ENCODE measurements at regions not wholly inside any gene's neighbourhood (a gene's known extent, or its start where the extent isn't known, plus 50 kb on each side); places are given as distances from the start of the nearest gene placed in this dataset.

DNA sequence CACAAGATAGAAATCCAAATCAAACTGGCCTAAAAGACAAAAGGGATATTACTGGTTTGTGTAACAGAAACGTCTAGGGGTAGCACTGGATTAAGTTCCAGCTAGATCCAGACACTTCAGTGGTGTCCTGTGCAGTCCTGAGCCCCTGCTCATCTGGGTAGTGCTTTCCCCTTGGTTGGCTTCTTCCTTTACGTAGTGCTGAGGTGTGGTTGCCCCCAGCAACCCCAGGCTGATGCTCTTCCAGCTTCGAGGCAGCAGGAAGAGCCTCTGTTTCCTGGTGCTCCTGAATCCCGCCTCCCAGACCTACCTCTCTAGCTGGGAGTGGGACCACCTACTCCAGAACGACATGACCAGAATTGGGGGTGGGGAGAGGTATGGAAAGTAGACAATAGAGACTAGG, 166.1 kb upstream of the ADRA1B start:
- no peak for DNase-seq (ENCODE audit: low read depth, low spot score)

DNA sequence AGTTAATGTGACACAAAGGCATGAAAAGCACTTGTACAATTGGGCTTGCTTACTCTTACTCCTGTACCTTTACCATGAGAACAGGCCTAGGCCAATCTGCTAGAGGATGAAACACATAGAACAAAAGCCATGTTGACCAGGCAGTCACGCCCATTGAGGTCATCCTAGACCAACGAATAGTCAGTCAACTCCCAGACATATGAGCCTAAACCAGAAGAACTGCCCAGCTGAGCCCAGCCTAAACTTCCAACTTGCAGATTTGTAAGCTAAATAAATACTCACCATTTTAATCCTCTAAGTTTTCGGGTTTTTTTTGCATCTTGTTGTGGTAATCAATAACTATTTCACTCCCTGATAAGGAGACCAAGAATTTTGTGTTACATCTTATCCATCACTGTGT, 164.8 kb upstream of the ADRA1B start:
- DNase-seq (ENCODE audit: low read depth, low spot score): no peak

DNA sequence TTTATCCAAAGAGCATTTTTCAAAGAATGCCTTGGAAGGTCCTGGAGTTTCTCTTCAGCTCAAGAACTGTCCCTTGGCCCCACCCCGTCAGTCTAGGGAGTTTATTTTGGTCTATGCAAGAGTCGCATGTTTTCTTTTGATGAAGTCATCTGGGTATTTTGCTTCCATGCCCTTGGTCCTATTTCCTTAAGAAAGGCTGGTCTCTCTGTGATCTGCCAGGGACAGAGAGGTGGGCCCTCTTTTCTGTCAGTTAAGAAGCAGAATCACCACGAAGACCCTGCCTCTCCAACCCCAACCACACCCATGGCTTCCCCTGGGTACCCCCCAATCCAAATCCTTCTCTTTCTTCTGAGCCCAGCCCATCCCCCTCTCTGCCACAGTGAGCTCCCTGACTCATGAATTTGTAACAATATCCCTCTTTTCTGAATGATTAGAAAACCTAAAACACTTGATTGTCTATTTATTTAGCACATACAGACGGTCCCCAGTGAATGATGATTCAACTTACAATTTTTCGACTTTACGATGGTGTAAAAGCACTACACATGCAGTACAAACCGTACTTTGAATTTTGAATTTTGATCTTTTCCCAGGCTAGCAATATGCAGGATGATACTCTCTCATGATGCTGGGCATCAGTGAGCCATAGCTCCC, 163.5 kb upstream of the ADRA1B start:
- DNase-seq (ENCODE audit: low read depth, low spot score): no peak

DNA sequence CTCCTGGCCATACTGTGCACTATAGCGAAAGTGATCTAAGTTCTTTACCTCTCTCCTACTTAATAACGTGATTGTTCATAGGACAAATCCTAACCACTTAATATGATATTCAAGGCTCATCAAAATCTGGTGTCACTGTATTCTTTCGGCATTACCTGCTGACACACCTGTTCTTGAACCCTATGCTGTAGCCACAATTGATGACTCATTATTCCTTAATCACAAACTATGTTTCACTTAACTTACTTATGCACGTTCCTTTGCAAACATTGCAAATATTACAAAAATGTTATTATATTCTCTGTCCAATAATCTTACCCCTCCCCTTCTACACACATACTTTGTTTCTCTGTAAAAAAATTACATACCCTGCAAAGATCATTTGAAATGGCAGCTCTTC, 158.1 kb upstream of the ADRA1B start:
- DNase-seq (ENCODE audit: low read depth, low spot score): no peak

DNA sequence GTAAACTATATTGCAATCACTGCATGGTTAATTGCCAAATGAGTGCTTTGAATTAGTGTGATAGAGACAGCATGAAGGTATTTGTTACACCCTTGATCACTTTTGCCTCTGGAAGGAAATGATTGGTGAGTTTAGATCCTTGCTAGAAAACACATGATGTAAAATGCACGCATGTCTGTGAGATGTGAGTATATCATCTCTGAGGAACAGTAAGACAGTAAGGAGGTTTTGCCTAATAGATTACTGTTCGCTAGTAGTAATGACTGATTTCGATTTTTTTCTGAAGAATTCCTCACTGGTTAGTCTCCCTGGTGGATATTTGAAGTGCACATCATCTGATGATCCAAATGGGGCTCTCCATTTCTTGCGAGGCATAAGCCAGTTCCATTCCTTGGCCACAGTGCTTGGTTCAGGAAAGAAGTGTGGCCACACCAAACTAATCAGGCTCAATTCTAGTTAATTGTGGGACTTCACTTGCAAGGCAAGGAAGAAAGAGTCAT, 156.4 kb upstream of the ADRA1B start:
- no peak for DNase-seq (ENCODE audit: low read depth, low spot score)

DNA sequence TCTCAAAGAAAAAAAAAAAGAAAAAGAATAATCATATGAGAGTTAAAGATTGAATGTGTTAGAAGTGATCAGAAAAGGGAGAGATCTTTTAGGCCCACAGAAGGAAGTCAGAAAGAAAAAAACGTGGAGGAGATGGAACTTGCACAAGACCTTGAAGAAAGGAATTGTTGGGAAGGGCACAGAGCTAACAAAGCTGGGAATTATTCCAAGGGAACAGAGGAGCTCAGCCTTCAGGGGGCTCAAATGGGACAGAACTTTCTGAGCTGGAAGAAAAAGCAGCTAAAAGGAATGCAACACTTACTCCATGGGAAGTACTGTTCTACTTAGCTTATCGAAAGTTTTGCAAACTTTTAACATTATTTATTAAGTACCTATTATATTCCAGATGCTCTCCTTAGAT, 153.4 kb upstream of the ADRA1B start:
- no peak for DNase-seq (ENCODE audit: low read depth, low spot score)

DNA sequence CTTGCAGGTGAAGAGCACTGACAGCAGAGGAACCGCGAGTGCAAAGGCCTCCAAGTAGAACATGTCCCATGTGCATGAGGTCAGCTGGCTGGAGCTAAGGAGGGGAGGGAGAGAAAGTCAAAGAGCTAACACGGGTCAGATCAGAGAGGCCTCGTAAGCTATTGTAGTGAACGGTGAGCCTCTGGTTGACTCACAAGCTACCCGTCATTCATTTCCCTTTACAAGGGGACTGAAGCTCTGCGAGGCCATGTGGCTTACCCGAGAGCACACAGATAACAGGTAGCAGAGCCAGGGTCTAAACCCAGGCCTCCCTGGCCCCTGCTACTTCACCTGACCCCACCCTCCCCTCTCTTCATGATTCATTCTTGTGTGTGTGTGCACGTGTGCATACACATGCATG, 152.7 kb upstream of the ADRA1B start:
- no peak for DNase-seq (ENCODE audit: low read depth, low spot score)

DNA sequence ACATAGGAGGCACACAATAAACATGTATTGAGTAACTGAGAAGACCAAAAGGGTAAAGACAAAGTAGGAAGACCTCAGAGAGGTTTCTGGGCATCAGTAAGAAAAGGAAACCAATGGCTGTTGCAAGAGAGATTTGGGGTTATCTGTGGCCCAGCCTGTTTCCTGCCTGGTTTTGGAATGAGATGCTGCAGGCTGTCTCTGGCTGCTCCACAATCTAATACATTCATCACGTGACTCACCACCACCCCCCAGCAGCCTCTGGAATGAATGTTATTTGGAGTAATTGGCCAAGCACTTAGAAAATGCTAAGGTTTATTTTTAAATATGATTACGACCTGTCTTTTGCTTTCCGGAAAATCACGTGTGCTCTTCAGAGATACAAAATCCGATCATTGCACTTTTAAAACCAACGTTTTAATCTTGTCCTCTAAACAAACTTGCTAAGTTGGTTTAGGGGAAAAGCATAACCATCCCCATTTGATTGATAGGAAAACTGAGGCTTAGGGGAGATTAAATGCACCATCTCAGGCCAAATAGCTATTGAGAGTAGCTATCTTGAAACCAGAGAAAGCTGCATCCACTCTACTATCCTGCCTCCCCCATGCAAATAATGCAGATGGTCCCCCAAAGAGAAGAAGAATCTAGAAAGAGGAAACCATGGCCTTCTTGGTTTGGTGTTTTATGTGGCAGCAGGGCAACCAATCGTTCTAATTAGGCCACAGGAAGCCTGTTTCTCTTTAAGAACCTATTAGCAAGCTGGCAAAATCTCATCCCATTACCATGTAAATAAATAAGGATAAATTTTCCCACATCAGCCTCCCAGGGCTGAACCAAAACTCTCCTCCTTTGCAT, 151.8 kb upstream of the ADRA1B start:
- DNase-seq (ENCODE audit: low read depth, low spot score): peak; percentile 49

DNA sequence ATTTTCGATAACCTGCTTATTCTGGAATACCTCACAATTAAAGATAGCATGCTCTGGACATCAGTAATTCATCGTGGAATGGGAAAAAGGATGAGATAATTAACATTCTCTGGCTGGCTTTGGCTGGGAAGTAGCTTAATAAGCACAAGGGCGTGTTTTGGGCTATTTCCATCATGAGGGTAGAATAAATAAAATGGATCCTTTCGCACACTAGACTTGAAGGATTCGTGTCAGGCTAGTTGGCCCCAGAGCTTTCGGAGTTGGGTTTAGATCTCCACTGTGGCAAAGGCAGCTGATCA, 151.2 kb upstream of the ADRA1B start:
- no peak for DNase-seq (ENCODE audit: low read depth, low spot score)

DNA sequence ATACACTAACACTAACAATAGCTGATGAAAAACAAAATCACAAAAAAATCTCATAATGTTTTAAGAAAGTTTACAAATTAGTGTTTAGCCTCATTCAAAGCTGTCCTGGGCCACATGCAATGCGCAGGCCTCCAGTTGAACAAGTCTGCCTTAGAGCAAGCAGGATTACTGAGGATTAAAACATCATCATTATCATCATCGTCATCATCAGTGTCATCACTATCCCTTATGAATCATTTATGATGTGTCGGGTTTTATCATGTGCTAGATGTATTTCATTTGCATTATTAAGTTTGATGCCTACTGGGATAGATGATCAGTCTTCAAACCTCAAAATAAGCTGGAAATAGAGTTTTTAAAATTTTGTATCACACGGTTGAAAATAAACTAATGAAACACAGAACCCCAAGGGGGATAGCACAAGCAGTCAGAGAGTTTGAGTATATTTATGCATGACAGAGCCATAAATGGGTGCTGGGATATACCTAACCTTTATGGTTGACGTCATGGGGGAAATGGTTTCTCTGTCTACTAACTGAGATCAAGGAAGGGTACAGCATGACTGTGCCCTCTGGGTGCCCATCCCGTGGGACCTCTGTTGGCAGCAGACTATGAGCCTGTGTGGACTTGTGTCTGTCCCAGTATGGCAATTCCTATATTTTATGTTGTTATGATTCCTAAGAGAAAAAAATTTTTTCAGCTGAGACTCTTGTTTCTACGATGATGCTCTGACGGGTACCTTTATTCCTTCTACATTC, 150.3 kb upstream of the ADRA1B start:
- DNase-seq (ENCODE audit: low read depth, low spot score): no peak

DNA sequence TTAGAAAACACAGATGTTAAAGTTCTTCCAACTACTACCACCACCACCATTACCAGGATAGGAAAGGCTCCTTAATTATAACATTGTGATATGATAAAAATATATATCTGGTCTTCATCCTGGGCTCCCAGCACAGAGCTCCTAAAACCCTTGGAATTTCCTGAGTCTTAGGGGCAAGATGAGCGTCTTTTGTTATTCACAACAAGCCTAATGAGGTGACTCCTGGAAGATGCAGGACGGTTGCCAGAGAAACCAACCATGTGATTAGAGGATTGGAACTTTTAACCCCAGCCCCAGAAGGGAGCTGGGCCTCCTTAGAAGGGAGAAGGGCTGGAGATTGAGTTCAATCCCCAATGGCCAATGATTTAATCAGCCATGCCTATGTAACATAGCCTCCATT, 148.0 kb upstream of the ADRA1B start:
- DNase-seq (ENCODE audit: low read depth, low spot score): peak; percentile 73

DNA sequence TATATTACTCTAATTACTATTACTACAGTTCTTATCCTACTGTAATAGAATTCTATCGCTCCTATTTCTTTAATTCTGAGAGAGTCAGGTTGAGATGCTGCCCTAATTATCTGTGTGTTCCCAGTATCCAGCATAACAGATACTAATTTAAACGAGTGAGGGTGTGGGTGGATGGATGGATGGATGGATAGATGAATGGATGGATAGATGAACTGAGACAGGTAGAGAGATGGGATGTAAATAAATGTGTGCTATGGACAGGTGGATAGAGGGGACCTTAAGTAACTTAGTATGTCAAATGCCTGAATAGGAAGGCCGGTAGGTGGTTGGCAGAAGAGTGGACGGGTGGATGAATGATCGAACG, 143.6 kb upstream of the ADRA1B start:
- no peak for DNase-seq (ENCODE audit: low read depth, low spot score)

DNA sequence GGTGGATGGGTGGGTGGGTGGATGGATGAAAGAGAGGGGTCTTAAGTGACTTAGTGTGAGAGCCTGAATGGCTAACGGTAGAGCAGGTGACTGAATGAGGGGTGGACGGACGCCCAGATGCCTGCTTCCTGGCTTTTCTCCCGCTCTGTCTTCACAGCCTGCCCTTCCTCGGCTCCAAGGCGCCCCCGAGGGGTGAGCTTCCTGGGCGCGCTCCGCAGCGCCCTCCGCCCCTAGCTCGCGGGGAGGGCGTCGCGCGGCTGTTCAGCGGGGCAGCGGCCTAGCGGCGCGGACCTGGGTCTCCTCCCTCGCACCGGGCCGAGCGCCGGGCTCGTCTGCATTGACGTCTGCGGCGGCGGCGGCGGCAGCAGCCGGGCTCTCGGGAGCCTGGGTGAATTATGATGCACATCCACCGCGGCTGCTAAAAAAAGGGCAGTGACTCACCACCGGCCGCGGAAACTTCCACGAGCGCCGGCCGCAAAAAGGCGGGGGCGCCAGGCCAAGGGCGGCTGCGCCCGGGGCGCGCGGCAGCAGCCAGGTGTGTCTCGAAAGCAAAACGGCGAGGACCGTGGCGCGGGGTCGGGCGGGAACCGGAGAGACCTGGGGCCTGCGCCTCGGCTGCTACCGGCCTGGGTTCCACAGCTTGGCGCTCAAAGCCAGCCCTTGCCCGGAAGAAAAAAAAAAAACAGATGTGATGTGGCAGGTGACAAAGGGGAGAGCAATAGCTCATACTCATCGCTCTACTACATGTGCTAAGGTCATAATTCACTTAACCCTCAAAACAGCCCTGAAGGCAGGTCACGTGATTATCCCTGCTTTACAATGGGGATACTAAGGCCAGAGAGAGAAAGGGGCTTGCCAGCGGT, 143.0 kb upstream of the ADRA1B start:
- DNase-seq (ENCODE audit: low read depth, low spot score): peak; percentile 68

DNA sequence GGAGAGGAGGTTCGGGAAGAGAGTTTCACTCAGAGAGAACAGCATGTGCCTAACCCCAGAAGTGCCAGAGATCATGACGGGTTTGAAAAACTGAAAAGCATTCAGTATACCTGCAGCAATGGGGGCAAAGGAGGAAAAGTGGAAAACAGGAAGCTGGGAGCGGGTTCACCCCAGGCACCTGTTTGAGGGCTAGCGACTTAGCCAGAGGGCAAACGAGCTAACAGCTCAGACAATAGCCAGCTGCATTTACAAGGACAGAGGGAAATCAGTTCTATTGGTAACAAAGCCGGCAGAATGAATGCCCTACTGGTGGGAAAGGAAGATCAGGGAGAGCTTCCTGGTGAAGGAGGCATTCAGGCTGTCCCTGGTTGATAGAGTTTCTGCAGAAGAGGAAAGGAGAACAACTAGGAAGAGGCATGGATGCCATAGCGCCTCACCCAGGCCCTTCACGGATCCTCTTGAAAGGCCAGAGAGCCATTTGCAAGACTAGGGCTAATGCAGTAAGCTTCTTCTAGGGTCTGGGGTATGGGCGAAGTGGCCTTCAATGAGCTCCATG, 141.7 kb upstream of the ADRA1B start:
- peak; percentile 82 for DNase-seq (ENCODE audit: low read depth, low spot score)

DNA sequence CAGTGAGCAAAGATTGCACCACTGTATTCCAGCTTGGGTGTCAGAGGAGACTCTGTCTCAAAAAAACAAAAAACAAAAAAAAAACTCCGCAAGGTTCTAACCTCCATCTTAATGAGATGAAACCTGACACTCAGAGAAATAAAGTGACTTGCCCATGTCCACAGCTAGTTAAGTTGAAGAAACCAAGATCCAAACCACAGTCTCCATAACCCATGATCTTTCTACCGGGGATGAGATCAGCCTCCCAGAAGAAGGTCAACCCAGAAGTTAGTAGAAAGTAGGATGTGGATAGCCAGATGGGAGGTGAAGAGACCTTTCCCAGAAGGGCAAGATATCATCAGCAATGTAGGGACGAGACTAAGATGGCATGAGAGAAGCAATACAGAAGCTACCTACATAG, 140.4 kb upstream of the ADRA1B start:
- DNase-seq (ENCODE audit: low read depth, low spot score): no peak

DNA sequence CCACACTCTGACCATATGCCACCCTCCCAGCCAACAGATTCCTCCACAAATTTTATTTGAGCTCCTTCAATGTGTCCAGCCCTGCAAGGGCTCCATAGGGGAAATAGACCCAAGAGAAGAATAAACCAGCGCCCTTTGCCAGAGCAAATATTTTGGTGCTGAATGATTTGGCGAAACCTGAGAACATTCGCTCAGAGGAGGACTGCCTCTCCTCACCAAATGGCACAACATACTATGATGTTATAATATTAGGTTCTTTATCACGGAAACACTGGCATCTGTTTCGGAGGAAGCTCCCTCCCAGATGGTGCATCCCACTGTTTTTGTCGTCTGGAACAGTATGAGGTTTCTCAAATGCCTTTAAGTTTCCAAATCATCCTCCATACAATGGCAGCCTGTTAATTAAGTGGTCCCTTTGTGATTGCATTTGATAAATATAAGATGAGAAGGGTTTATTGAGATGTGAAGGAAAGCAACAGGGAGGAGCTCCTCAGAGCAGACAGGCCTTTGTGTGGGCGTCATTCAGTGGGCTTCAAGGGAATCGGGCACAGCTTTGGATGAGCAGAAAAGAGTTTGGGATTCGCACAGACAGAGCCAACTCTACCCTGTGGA, 139.1 kb upstream of the ADRA1B start:
- DNase-seq (ENCODE audit: low read depth, low spot score): no peak

DNA sequence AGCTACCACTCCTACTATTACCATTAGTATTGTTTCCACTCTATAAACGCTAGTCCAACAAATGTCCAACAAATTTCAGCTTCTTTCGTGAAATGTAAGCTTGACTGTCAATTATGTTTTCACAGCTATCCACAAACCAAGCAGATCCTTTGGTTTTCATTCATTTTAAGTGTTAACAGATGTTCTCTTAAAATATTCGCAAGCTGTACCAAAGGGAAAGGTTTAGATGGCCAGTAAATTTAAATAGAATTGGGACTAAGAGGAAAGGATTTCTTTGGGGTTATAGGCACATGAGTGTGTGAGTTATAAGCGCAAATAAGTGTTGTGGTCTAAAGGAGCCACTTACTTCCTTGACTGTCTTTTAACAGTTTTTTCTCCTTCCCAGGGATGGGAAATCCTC, 136.8 kb upstream of the ADRA1B start:
- DNase-seq (ENCODE audit: low read depth, low spot score): no peak

DNA sequence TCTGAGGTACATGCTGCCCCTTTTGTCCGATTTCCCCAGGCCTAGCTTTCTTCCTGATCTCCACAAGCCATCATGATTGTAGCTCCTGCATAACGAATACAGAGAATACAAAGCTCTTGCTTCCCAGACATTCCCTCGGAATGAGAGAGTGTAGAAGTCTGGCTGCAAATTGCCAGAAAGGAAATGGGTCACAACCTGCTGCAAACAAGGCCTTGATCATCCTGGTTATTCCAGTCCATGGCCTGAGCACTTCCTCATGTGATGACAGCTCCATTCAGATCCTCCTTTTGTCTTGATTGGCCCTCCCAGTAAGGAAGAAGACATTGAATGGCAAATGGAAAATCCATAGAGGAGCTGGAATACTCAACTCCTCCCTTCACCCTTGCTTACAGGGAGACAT, 136.0 kb upstream of the ADRA1B start:
- DNase-seq (ENCODE audit: low read depth, low spot score): no peak

DNA sequence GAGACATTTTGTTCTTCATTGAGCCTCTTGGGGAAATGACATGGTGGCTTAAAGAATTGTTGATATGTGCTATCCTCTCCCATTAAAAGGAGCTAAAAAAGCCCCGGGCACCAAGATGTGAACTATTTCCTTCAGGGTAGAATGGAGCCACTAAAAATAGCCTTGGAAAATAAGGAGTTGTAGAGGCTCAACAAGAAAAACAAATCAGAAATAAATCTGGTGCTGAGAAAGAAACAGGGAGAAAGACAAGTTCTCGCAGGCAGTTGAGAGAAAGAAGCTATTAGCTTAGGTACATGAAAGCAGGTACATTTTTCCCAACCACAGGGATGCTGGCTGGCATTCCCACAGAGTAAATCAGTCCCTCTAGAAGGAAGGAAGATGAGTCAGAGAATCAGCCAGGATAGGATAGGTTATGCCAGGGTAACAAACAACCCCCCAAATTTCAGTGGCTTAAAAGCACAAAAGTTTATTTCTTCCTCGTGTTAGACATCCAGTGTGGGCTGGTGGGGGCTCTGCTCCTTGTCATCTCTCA, 134.6 kb upstream of the ADRA1B start:
- DNase-seq (ENCODE audit: low read depth, low spot score): no peak

DNA sequence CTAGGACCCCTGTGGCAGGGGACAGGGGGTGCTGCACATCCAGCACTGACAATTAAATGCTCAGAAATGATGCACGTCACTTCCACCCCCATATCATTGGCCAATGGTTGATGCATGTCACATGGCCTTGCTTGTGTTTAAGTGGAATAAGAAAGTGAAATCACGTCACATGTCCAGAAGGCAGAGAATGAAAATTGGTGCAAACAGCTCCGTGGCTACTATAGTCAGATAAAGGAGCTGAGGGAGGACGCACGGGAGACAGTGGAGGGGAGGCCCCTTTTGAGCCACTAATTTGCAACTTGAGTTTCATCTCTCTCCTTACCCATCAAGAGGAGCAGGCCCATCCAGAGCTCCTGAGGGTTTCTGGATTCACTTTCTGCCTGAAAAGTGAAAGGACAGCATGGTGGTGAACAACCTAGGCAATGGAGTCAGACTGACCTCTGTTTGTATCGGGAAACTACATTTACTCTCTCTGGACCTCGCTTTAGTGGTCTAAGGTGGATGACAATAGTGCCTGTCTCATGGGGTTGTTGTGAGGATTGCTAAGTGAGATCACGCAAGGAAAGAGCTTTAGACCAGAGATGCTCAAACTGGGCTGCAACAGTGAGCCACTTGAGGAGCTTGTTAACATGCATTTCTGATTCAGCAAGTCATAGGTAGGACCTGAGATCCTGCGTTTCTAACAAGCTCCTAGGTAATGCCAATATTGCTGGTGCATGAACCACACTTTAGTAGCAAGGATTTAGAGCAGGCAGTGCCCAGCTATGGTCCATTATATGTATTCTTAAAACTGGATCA, 133.9 kb upstream of the ADRA1B start:
- no peak for DNase-seq (ENCODE audit: low read depth, low spot score)
